ENCODE measurements at regions not wholly inside any gene's neighbourhood (a gene's known extent, or its start where the extent isn't known, plus 50 kb on each side); places are given as distances from the start of the nearest gene placed in this dataset.

DNA sequence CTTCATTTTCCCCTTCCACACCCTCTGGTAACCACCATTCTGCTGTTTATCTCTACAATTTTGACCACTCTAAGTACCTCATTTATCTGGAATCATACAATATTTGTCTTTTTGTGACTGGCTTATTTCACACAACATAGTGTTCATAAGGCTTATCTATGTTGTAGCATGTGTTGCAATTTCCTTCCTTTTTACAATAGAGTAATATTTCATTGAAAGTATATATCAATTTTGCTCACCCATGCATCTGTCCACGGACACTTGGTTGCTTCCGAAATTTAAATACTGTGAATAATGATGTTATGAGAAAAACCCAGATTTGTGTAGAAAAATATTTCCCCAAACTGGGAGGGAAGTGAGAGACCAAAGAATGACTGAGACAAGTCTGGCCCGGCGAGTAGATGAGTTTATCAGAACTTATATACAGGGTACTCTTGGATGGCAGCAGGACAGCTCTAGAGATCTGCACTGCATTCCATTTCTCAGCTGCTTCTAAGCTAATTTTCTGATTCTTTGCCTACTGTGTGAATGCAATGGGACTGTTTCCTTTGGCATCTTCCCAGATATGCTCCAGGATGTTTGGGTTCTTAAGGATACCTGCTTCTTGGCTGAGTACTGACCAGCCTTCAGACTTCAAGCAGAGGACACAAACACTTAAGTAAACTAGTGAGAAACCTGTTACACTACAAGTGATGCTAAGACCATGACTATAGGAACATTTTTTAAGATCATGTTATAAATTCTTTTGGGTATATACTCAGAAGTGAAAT is 834.0 kb upstream of the PCDH9 start:
- TF ChIP-seq SUZ12 (IDR thresholded peaks at IDR 0.05; ENCODE audit: extremely low read depth, insufficient read depth, insufficient read length) (no peak), YY1 (IDR thresholded peaks at IDR 0.05; ENCODE audit: insufficient read depth, insufficient read length) (no peak)
